ENCODE measurements at regions not wholly inside any gene's neighbourhood (a gene's known extent, or its start where the extent isn't known, plus 50 kb on each side); places are given as distances from the start of the nearest gene placed in this dataset.

GRCh38 chr17:34733333-34733732, 154.0 kb downstream of the TMEM132E start:
- no peak for DNase-seq
- no peaks in the 10 kb centered on the region for H3K36me3 Mint-ChIP-seq
- no peaks in the 10 kb centered on the region for H3K4me1 Mint-ChIP-seq
- no peak overlapping the region for H3K4me3 Mint-ChIP-seq
- H3K27me3 Mint-ChIP-seq = peaks cover 6% of the 10 kb centered on the region
- no peaks in the 10 kb centered on the region for H3K9me3 Mint-ChIP-seq
- no peak overlapping the region for H3K27ac Mint-ChIP-seq
- POLR2A ChIA-PET = no interaction called here
- ATAC-seq (ENCODE audit: low read depth) = no peak

DNA sequence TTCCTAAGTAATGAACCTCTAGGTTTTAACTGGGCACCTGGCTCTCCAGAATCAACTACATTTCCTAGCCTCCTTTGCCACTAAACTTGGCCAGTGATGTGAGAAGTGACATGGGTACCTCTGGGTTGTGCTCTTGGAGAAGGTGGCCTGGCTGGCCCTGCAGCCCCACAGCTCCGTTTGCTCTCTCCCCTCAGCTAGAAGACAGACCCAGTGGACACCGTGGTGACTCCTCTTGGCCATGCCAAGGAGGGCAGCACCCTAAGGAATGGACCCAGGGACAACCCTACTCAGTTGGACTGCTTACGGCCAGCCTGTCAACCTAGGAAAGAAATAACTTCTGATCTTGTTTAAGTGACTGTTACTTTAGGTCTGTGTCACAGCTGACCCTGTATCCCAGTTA, 151.4 kb downstream of the TMEM132E start:
- ATAC-seq (ENCODE audit: low read depth) (no peak), DNase-seq (no peak)
- H3K4me3 Mint-ChIP-seq = no peak overlapping the region
- H3K27ac Mint-ChIP-seq = no peak overlapping the region
- POLR2A ChIA-PET = no interaction called here
- peaks cover 11% of the 10 kb centered on the region for H3K27me3 Mint-ChIP-seq
- H3K4me1 Mint-ChIP-seq = no peaks in the 10 kb centered on the region
- no peaks in the 10 kb centered on the region for H3K9me3 Mint-ChIP-seq
- no peaks in the 10 kb centered on the region for H3K36me3 Mint-ChIP-seq

GRCh38 chr17:34728771-34729310, 149.5 kb downstream of the TMEM132E start:
- no peak overlapping the region for H3K27ac Mint-ChIP-seq
- H3K4me3 Mint-ChIP-seq = no peak overlapping the region
- no peaks in the 10 kb centered on the region for H3K36me3 Mint-ChIP-seq
- H3K9me3 Mint-ChIP-seq = no peaks in the 10 kb centered on the region
- ATAC-seq (ENCODE audit: low read depth) = no peak
- no peak for DNase-seq
- no peaks in the 10 kb centered on the region for H3K4me1 Mint-ChIP-seq
- peaks cover 13% of the 10 kb centered on the region for H3K27me3 Mint-ChIP-seq
- POLR2A ChIA-PET = no interaction called here

GRCh38 chr17:34727601-34728000, 148.2 kb downstream of the TMEM132E start:
- no peak for ATAC-seq (ENCODE audit: low read depth)
- Mint-ChIP-seq H3K36me3 (no peaks in the 10 kb centered on the region), H3K4me3 (no peak overlapping the region), H3K4me1 (no peaks in the 10 kb centered on the region), H3K27me3 (peaks cover 11% of the 10 kb centered on the region), H3K27ac (no peak overlapping the region), H3K9me3 (no peaks in the 10 kb centered on the region)
- POLR2A ChIA-PET = no interaction called here
- DNase-seq = no peak

GRCh38 chr17:34726536-34727384, 147.4 kb downstream of the TMEM132E start:
- ATAC-seq (ENCODE audit: low read depth) = no peak
- Mint-ChIP-seq H3K27me3 (peaks cover 11% of the 10 kb centered on the region), H3K36me3 (no peaks in the 10 kb centered on the region), H3K27ac (no peak overlapping the region), H3K4me3 (no peak overlapping the region), H3K9me3 (no peaks in the 10 kb centered on the region), H3K4me1 (no peaks in the 10 kb centered on the region)
- no peak for DNase-seq
- POLR2A ChIA-PET = no interaction called here

DNA sequence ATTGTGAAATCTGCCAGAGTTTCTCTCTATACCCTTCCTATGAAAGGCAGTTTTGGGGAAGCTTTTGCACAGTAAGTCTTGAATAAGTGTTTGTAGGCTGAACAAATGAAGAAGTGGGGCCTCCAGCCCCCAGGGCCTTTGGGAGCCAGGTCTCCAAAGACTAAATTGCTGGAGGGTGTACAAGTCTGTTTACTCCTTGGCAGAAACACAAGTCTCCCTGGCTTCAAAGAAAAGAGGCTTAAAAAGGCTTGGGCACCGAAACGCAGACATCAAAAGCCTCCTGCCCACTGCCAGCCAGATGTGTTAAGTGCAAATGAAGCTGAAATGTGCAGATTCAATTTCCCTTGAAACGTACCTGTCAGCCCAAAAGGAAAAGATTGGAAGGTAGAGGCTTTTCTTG, 146.3 kb downstream of the TMEM132E start:
- Mint-ChIP-seq H3K9me3 (no peaks in the 10 kb centered on the region), H3K4me3 (no peak overlapping the region), H3K36me3 (no peaks in the 10 kb centered on the region), H3K27ac (no peak overlapping the region), H3K4me1 (no peaks in the 10 kb centered on the region), H3K27me3 (peaks cover 11% of the 10 kb centered on the region)
- ATAC-seq (ENCODE audit: low read depth) (no peak), DNase-seq (no peak)
- POLR2A ChIA-PET = no interaction called here

- Mint-ChIP-seq H3K4me1 (no peaks in the 10 kb centered on the region), H3K9me3 (no peaks in the 10 kb centered on the region), H3K27me3 (peaks cover 11% of the 10 kb centered on the region), H3K4me3 (no peak overlapping the region), H3K27ac (no peak overlapping the region), H3K36me3 (no peaks in the 10 kb centered on the region)
- DNase-seq (no peak), ATAC-seq (ENCODE audit: low read depth) (no peak)
- POLR2A ChIA-PET = no interaction called here
Measured at GRCh38 chr17:34725008-34725407, 145.6 kb downstream of the TMEM132E start.

GRCh38 chr17:34723875-34724274, 144.5 kb downstream of the TMEM132E start:
- Mint-ChIP-seq H3K27ac (no peak overlapping the region), H3K4me3 (no peak overlapping the region), H3K27me3 (peaks cover 9% of the 10 kb centered on the region), H3K9me3 (no peaks in the 10 kb centered on the region), H3K36me3 (no peaks in the 10 kb centered on the region), H3K4me1 (no peaks in the 10 kb centered on the region)
- POLR2A ChIA-PET = no interaction called here
- ATAC-seq (ENCODE audit: low read depth) (no peak), DNase-seq (no peak)

DNA sequence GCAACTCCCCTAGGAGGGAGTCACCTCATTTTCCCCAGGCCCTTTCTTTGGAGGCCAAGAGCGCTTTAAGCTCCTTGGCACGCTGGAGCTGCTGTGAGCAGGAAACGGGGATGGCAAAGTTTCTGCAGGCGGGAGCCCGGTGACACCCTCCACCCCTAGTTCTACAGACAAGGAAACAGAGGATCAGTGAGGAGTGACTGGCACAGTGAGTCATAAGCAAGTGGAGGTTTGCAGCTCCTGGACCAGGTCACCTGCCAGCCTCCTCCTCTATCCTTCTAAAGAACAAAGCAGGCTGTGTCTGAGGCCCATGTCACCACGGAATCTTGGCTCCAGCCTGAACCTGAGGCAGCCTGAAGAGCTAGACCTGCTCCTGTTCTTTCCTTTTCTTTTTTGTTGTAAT, 141.9 kb downstream of the TMEM132E start:
- DNase-seq = no peak
- H3K4me3 Mint-ChIP-seq = no peak overlapping the region
- no peak overlapping the region for H3K27ac Mint-ChIP-seq
- POLR2A ChIA-PET = no interaction called here
- peaks cover 6% of the 10 kb centered on the region for H3K27me3 Mint-ChIP-seq
- H3K9me3 Mint-ChIP-seq = no peaks in the 10 kb centered on the region
- H3K4me1 Mint-ChIP-seq = no peaks in the 10 kb centered on the region
- ATAC-seq (ENCODE audit: low read depth) = no peak
- no peaks in the 10 kb centered on the region for H3K36me3 Mint-ChIP-seq

- no peaks in the 10 kb centered on the region for H3K4me1 Mint-ChIP-seq
- H3K27me3 Mint-ChIP-seq = peaks cover 2% of the 10 kb centered on the region
- H3K4me3 Mint-ChIP-seq = no peak overlapping the region
- no peak for ATAC-seq (ENCODE audit: low read depth)
- H3K27ac Mint-ChIP-seq = no peak overlapping the region
- H3K36me3 Mint-ChIP-seq = no peaks in the 10 kb centered on the region
- POLR2A ChIA-PET = no interaction called here
- H3K9me3 Mint-ChIP-seq = no peaks in the 10 kb centered on the region
- DNase-seq = no peak
Measured at GRCh38 chr17:34720760-34721159, 141.4 kb downstream of the TMEM132E start.

DNA sequence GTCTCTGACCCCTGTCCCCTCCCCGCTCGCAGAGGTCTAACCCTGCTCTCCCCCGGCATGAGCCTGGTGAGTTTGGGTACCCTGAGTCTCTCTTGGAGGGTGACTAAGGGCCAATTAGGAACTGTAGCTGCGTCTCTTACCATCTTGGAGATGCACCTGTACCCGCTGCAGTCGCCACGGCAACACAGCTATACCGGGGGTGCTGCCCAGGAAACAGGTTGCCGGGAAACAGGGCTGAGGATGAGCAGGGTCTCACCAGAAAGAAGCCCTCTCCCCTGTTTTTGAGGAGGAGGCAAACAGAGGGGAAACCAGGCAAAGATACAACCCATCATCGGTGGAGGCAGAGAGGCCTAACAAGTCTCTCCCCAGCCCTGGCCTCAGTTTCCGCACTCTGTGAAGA, 140.2 kb downstream of the TMEM132E start:
- Mint-ChIP-seq H3K27me3 (no peaks in the 10 kb centered on the region), H3K4me3 (no peak overlapping the region), H3K9me3 (no peaks in the 10 kb centered on the region)

DNA sequence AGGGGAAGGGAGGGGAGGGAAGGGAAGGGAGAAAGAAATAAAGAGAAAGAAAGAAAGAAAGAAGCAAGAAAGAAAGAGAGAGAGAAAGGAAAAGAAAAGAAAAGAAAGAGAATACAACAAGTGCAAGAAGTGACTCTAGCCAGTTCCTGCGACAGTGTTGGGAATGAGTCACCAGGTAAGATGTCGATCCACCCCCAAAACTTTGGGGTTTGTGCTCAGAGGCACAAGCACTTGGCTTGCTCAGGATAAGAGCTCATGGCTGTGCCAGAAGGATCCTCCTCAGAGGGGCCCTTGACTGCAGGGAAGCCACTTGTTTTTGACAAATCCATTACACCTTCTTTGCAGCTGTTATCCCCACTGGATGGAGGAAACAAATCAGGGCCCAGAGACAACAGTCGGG, 137.7 kb downstream of the TMEM132E start:
- no peaks in the 10 kb centered on the region for H3K9me3 Mint-ChIP-seq
- no peak overlapping the region for H3K4me3 Mint-ChIP-seq
- DNase-seq (no peak), ATAC-seq (ENCODE audit: low read depth) (no peak)
- H3K27me3 Mint-ChIP-seq = peaks cover 3% of the 10 kb centered on the region
- H3K27ac Mint-ChIP-seq = no peak overlapping the region
- no peaks in the 10 kb centered on the region for H3K4me1 Mint-ChIP-seq
- H3K36me3 Mint-ChIP-seq = no peaks in the 10 kb centered on the region
- POLR2A ChIA-PET = no interaction called here

More for the DNA sequence above, 140.2 kb downstream of the TMEM132E start:
- Mint-ChIP-seq H3K4me1 (no peaks in the 10 kb centered on the region), H3K36me3 (no peaks in the 10 kb centered on the region), H3K27ac (no peak overlapping the region)
- POLR2A ChIA-PET = no interaction called here
- DNase-seq (no peak), ATAC-seq (ENCODE audit: low read depth) (no peak)

DNA sequence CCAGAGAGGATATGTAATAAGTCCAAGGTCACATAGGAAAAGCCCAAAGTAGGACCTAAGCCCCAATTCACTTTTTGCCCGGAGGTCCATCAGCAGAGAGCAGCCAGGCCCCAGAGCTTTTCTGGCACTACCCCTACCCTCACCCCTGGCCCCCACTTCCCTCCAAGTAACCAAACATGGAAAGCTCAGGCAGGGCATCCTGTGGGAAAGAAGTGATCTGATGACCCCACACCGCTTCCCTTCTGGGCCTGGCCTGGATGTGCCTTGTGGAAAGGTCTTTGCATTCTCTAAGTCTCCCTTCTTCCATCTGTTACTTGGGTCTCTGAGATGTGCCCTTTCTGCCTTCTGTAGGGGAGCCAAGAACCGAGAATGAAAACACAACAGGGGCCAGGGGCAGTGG, 136.9 kb downstream of the TMEM132E start:
- Mint-ChIP-seq H3K27ac (no peak overlapping the region), H3K4me1 (no peaks in the 10 kb centered on the region), H3K36me3 (no peaks in the 10 kb centered on the region), H3K4me3 (no peak overlapping the region), H3K27me3 (peaks cover 6% of the 10 kb centered on the region), H3K9me3 (no peaks in the 10 kb centered on the region)
- ATAC-seq (ENCODE audit: low read depth) (no peak), DNase-seq (no peak)
- POLR2A ChIA-PET = no interaction called here

- ATAC-seq (ENCODE audit: low read depth) (no peak), DNase-seq (no peak)
- Mint-ChIP-seq H3K27ac (no peak overlapping the region), H3K9me3 (no peaks in the 10 kb centered on the region), H3K4me1 (no peaks in the 10 kb centered on the region), H3K27me3 (peaks cover 6% of the 10 kb centered on the region), H3K36me3 (no peaks in the 10 kb centered on the region), H3K4me3 (no peak overlapping the region)
- POLR2A ChIA-PET = no interaction called here
Measured at GRCh38 chr17:34715504-34715903, 136.1 kb downstream of the TMEM132E start.

All from activated naive CD8-positive, alpha-beta T cell treated with anti-CD3 and anti-CD28 coated beads, Interleukin-2, amount 10 ng/mL, durations not matched to agents 7 days and 5 days (primary cell).